GM23338 (cell line): ENCODE measurements at regions not wholly inside any gene's neighbourhood (a gene's known extent, or its start where the extent isn't known, plus 50 kb on each side); places are given as distances from the start of the nearest gene placed in this dataset.

ENCODE experiments used
- CTCF ChIP-seq, 2 experiments: fragments of 200-600 bp in 1 of 2; sonication (generic) in 1 of 2; conservative IDR thresholded peaks; 2 replicates each; pipeline versions ENCODE4 v1.5.1 to v1.6.1; 2016 to 2017; ENCODE audit warnings: antibody characterized with exemption in 2 of 2, low read depth in 2 of 2, mild to moderate bottlenecking in 2 of 2, moderate library complexity in 1 of 2
- EZH2 ChIP-seq: fragments of 200-600 bp; sonication (generic); IDR thresholded peaks from one replicate; pipeline ENCODE4 v1.8.0; 2017; ENCODE audit warnings: antibody characterized with exemption, mild to moderate bottlenecking, low read depth; ENCODE audit not compliant: unreplicated experiment
- EZH2phosphoT487 ChIP-seq: fragments of 200-600 bp; sonication (generic); IDR thresholded peaks from one replicate; pipeline ENCODE4 v1.8.1; 2018; ENCODE audit warnings: antibody characterized with exemption; ENCODE audit not compliant: unreplicated experiment
- POLR2AphosphoS5 ChIP-seq: IDR thresholded peaks from 2 replicates; pipeline ENCODE4 v1.6.1; 2016; ENCODE audit warnings: antibody characterized with exemption, low read depth
- ZNF331 ChIP-seq: fragments of 250-450 bp; sonication (Bioruptor Pico); IDR thresholded peaks from 2 replicates; pipeline ENCODE4 v1.5.0; 2020; ENCODE audit warnings: low read depth, mild to moderate bottlenecking, moderate library complexity
- TF ChIP-seq, protein P1 (sequence below): IDR thresholded peaks from one replicate; pipeline ENCODE4 v1.6.1; 2018; ENCODE audit warnings: antibody characterized with exemption; ENCODE audit not compliant: unreplicated experiment

GRCh38 chr12:34301251-34302130 is 279.2 kb downstream of the ALG10 start:
- TF ChIP-seq CTCF (conservative IDR thresholded peaks at IDR 0.05; ENCODE audit: low read depth in 2 of 2) (no peak), POLR2AphosphoS5 (no peak), EZH2phosphoT487 (no peak), ZNF331 (no peak), EZH2 (no peak)
- TF ChIP-seq, protein P1, sequence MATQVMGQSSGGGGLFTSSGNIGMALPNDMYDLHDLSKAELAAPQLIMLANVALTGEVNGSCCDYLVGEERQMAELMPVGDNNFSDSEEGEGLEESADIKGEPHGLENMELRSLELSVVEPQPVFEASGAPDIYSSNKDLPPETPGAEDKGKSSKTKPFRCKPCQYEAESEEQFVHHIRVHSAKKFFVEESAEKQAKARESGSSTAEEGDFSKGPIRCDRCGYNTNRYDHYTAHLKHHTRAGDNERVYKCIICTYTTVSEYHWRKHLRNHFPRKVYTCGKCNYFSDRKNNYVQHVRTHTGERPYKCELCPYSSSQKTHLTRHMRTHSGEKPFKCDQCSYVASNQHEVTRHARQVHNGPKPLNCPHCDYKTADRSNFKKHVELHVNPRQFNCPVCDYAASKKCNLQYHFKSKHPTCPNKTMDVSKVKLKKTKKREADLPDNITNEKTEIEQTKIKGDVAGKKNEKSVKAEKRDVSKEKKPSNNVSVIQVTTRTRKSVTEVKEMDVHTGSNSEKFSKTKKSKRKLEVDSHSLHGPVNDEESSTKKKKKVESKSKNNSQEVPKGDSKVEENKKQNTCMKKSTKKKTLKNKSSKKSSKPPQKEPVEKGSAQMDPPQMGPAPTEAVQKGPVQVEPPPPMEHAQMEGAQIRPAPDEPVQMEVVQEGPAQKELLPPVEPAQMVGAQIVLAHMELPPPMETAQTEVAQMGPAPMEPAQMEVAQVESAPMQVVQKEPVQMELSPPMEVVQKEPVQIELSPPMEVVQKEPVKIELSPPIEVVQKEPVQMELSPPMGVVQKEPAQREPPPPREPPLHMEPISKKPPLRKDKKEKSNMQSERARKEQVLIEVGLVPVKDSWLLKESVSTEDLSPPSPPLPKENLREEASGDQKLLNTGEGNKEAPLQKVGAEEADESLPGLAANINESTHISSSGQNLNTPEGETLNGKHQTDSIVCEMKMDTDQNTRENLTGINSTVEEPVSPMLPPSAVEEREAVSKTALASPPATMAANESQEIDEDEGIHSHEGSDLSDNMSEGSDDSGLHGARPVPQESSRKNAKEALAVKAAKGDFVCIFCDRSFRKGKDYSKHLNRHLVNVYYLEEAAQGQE, result no peak
